ENCODE measurements at regions not wholly inside any gene's neighbourhood (a gene's known extent, or its start where the extent isn't known, plus 50 kb on each side); places are given as distances from the start of the nearest gene placed in this dataset.

DNA sequence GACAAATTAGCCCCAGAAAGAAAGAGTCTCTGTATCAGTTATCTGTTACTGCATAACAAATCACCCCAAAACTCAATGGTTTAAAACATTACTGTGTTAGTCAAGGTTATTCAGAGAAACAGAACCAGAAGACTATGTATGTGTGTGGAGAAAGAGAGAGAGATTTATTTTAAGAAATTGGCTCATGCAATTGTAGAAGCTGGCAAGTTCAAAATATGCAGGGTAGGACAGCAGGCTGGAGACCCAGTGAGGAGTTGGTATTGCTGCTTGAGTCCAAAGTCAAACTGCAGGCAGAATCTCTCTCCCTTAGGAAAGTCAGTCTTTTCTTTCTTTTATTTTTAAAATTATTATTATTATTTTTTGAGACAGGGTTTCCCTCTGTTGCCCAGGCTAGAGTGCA, 50.2 kb upstream of the TNR start:
- H3K27ac ChIP-seq, result no peak overlapping the region
- no peaks in the 10 kb centered on the region for H3K4me1 ChIP-seq
- no peak overlapping the region for H3K4me3 ChIP-seq
- H3K9me3 ChIP-seq, result no peaks in the 10 kb centered on the region
- H3K36me3 ChIP-seq, result no peaks in the 10 kb centered on the region
- TF ChIP-seq CTCF (IDR thresholded peaks at IDR 0.05) (no peak), POLR2A (IDR thresholded peaks at IDR 0.05) (no peak), EP300 (IDR thresholded peaks at IDR 0.05) (no peak), POLR2AphosphoS5 (IDR thresholded peaks at IDR 0.05) (no peak)
- H3K27me3 ChIP-seq, result peaks cover 2% of the 10 kb centered on the region
- no peak for ATAC-seq

Measured in gastroesophageal sphincter (tissue), 4 donors.